ENCODE measurements at regions not wholly inside any gene's neighbourhood (a gene's known extent, or its start where the extent isn't known, plus 50 kb on each side); places are given as distances from the start of the nearest gene placed in this dataset.

GRCh38 chr5:18195910-18196309 lies 561.6 kb downstream of the TAF11L14 start:
- no peak for TF ChIP-seq CTCF (conservative IDR thresholded peaks at IDR 0.05; ENCODE audit: control insufficient read depth, insufficient read depth, low read depth, low read length)
- no peak overlapping the region for H3K4me3 ChIP-seq (ENCODE audit: control insufficient read depth, low read depth, low read length)
- no peak for DNase-seq (ENCODE audit: low read depth)

GRCh38 chr5:18197734-18198133 lies 563.5 kb downstream of the TAF11L14 start:
- no peak for TF ChIP-seq CTCF (conservative IDR thresholded peaks at IDR 0.05; ENCODE audit: control insufficient read depth, insufficient read depth, low read depth, low read length)
- no peak overlapping the region for H3K4me3 ChIP-seq (ENCODE audit: control insufficient read depth, low read depth, low read length)
- no peak for DNase-seq (ENCODE audit: low read depth)

GRCh38 chr5:18202164-18202563 lies 567.9 kb downstream of the TAF11L14 start:
- DNase-seq (ENCODE audit: low read depth) = no peak
- no peak for TF ChIP-seq CTCF (conservative IDR thresholded peaks at IDR 0.05; ENCODE audit: control insufficient read depth, insufficient read depth, low read depth, low read length)
- H3K4me3 ChIP-seq (ENCODE audit: control insufficient read depth, low read depth, low read length) = no peak overlapping the region

GRCh38 chr5:18203296-18203695 lies 569.0 kb downstream of the TAF11L14 start:
- no peak for TF ChIP-seq CTCF (conservative IDR thresholded peaks at IDR 0.05; ENCODE audit: control insufficient read depth, insufficient read depth, low read depth, low read length)
- DNase-seq (ENCODE audit: low read depth) = no peak
- H3K4me3 ChIP-seq (ENCODE audit: control insufficient read depth, low read depth, low read length) = no peak overlapping the region

- H3K4me3 ChIP-seq (ENCODE audit: control insufficient read depth, low read depth, low read length) = no peak overlapping the region
- no peak for DNase-seq (ENCODE audit: low read depth)
- TF ChIP-seq CTCF (conservative IDR thresholded peaks at IDR 0.05; ENCODE audit: control insufficient read depth, insufficient read depth, low read depth, low read length) = no peak
Measured at GRCh38 chr5:18213666-18214065, 579.4 kb downstream of the TAF11L14 start.

GRCh38 chr5:18216016-18216415 lies 581.8 kb downstream of the TAF11L14 start:
- no peak overlapping the region for H3K4me3 ChIP-seq (ENCODE audit: control insufficient read depth, low read depth, low read length)
- no peak for TF ChIP-seq CTCF (conservative IDR thresholded peaks at IDR 0.05; ENCODE audit: control insufficient read depth, insufficient read depth, low read depth, low read length)
- DNase-seq (ENCODE audit: low read depth) = no peak

GRCh38 chr5:18216729-18217128 lies 582.5 kb downstream of the TAF11L14 start:
- no peak for DNase-seq (ENCODE audit: low read depth)
- H3K4me3 ChIP-seq (ENCODE audit: control insufficient read depth, low read depth, low read length) = no peak overlapping the region
- TF ChIP-seq CTCF (conservative IDR thresholded peaks at IDR 0.05; ENCODE audit: control insufficient read depth, insufficient read depth, low read depth, low read length) = no peak
